Stimulated activated CD8-positive, alpha-beta memory T cell treated with anti-CD3 and anti-CD28 coated beads, Interleukin-15, amount 100 ng/mL, for 1 hour (primary cell): ENCODE measurements at regions not wholly inside any gene's neighbourhood (a gene's known extent, or its start where the extent isn't known, plus 50 kb on each side); places are given as distances from the start of the nearest gene placed in this dataset.
"Not testable (repeated sequence)": the region's sequence is repeated elsewhere in the genome, so short reads cannot be mapped to it uniquely, and the experiment has no call there.

Source experiments
- DNase-seq: peaks from one replicate; pipeline ENCODE4 v3.0.0-alpha.2; 2020; ENCODE audit warnings: low read depth

GRCh38 chr1:149229813-149230212 lies 126.5 kb upstream of the NBPF9 start:
- DNase-seq, result not testable (repeated sequence)

- DNase-seq, result not testable (repeated sequence)
Measured at GRCh38 chr1:149234926-149235914, 131.9 kb upstream of the NBPF9 start.

- not testable (repeated sequence) for DNase-seq
Measured at GRCh38 chr1:149237515-149237914, 134.2 kb upstream of the NBPF9 start.

GRCh38 chr1:149239897-149240508 lies 136.7 kb upstream of the NBPF9 start:
- not testable (repeated sequence) for DNase-seq

- DNase-seq, result not testable (repeated sequence)
Measured at GRCh38 chr1:149240530-149240929, 137.2 kb upstream of the NBPF9 start.

GRCh38 chr1:149241272-149241671 lies 137.9 kb upstream of the NBPF9 start:
- not testable (repeated sequence) for DNase-seq

GRCh38 chr1:149243572-149243971 lies 140.2 kb upstream of the NBPF9 start:
- DNase-seq, result not testable (repeated sequence)

GRCh38 chr1:149244621-149245020 lies 141.3 kb upstream of the NBPF9 start:
- DNase-seq, result not testable (repeated sequence)

- DNase-seq, result not testable (repeated sequence)
Measured at GRCh38 chr1:149246212-149246611, 142.9 kb upstream of the NBPF9 start.

GRCh38 chr1:149248610-149249009 lies 145.3 kb upstream of the NBPF9 start:
- DNase-seq, result not testable (repeated sequence)

GRCh38 chr1:149249850-149250467 lies 146.6 kb upstream of the NBPF9 start:
- DNase-seq, result not testable (repeated sequence)

- not testable (repeated sequence) for DNase-seq
Measured at GRCh38 chr1:149254894-149255847, 151.8 kb upstream of the NBPF9 start.

GRCh38 chr1:149260284-149260683 lies 156.9 kb upstream of the NBPF9 start:
- not testable (repeated sequence) for DNase-seq

- DNase-seq, result not testable (repeated sequence)
Measured at GRCh38 chr1:149260736-149261340, 157.5 kb upstream of the NBPF9 start.

- not testable (repeated sequence) for DNase-seq
Measured at GRCh38 chr1:149267287-149267686, 163.9 kb upstream of the NBPF9 start.

- DNase-seq, result not testable (repeated sequence)
Measured at GRCh38 chr1:149269001-149269702, 165.8 kb upstream of the NBPF9 start.

- not testable (repeated sequence) for DNase-seq
Measured at GRCh38 chr1:149269833-149270232, 166.5 kb upstream of the NBPF9 start.

- not testable (repeated sequence) for DNase-seq
Measured at GRCh38 chr1:149274493-149274892, 171.1 kb upstream of the NBPF9 start.

GRCh38 chr1:149275802-149276201 lies 172.5 kb upstream of the NBPF9 start:
- not testable (repeated sequence) for DNase-seq

- DNase-seq, result not testable (repeated sequence)
Measured at GRCh38 chr1:149276496-149276895, 173.1 kb upstream of the NBPF9 start.
